ENCODE measurements at regions not wholly inside any gene's neighbourhood (a gene's known extent, or its start where the extent isn't known, plus 50 kb on each side); places are given as distances from the start of the nearest gene placed in this dataset.

DNA sequence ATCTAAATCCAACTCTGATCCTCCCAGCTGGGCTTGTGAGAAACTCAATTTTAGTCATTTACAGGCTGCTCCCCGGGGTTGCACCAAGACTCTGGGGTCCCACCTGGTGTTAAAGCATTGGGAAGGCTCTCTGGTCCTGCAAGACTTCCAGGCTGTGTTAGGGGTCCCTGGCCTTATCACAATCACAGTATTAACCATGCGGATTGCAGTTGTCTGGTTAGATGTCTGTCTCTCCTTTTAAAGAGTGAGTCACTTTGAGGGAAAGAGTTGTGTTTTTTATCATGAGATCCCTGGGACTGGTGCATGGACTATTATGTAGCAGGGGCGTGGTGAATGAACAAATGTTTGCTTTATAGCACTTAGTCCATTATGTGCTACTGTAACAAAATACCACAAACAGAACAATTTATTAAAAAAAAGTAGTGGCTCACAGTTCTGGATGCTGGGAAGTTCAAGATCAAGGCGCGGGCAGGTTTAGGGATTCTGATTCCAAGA is 531.4 kb downstream of the FUT8 start:
- Histone ChIP-seq H3K4me3 (no peak overlapping the region), H3F3A (replicated peaks; ENCODE audit: low read depth) (no peaks in the 10 kb centered on the region), H3K4me2 (no peak overlapping the region), H2AFZ (no peak overlapping the region), H3K9me2 (ENCODE audit: insufficient read depth) (peaks cover 6% of the 10 kb centered on the region; the same call in 1 of the 2 replicates), H3K27me3 (ENCODE audit: insufficient read depth) (no peaks in the 10 kb centered on the region), H3K27ac (ENCODE audit: low read depth) (no peak overlapping the region), H3K4me1 (ENCODE audit: insufficient read depth) (0 out of 2 replicates have a peak, but pooled peaks cover 6% of the 10 kb centered on the region), H3K79me2 (replicated peaks; ENCODE audit: insufficient read depth) (no peaks in the 10 kb centered on the region), H3K36me3 (ENCODE audit: insufficient read depth) (no peaks in the 10 kb centered on the region), H4K20me1 (replicated peaks; ENCODE audit: insufficient read depth) (no peaks in the 10 kb centered on the region)
- Mint-ChIP-seq H3K27me3 (ENCODE audit: insufficient read depth, low read depth, poor library complexity) (peaks cover 9% of the 10 kb centered on the region), H3K9me3 (no peaks in the 10 kb centered on the region; the same call in 2 of the 3 replicates), H3K4me3 (no peak overlapping the region), H3K4me1 (peaks cover 27% of the 10 kb centered on the region), H3K27ac (no peak overlapping the region), H3K36me3 (ENCODE audit: low read depth) (no peaks in the 10 kb centered on the region; the same call in 2 of the 3 replicates)
- ATAC-seq (no peak), DNase-seq (ENCODE audit: low spot score) (no peak)
- TF ChIP-seq, protein P1, sequence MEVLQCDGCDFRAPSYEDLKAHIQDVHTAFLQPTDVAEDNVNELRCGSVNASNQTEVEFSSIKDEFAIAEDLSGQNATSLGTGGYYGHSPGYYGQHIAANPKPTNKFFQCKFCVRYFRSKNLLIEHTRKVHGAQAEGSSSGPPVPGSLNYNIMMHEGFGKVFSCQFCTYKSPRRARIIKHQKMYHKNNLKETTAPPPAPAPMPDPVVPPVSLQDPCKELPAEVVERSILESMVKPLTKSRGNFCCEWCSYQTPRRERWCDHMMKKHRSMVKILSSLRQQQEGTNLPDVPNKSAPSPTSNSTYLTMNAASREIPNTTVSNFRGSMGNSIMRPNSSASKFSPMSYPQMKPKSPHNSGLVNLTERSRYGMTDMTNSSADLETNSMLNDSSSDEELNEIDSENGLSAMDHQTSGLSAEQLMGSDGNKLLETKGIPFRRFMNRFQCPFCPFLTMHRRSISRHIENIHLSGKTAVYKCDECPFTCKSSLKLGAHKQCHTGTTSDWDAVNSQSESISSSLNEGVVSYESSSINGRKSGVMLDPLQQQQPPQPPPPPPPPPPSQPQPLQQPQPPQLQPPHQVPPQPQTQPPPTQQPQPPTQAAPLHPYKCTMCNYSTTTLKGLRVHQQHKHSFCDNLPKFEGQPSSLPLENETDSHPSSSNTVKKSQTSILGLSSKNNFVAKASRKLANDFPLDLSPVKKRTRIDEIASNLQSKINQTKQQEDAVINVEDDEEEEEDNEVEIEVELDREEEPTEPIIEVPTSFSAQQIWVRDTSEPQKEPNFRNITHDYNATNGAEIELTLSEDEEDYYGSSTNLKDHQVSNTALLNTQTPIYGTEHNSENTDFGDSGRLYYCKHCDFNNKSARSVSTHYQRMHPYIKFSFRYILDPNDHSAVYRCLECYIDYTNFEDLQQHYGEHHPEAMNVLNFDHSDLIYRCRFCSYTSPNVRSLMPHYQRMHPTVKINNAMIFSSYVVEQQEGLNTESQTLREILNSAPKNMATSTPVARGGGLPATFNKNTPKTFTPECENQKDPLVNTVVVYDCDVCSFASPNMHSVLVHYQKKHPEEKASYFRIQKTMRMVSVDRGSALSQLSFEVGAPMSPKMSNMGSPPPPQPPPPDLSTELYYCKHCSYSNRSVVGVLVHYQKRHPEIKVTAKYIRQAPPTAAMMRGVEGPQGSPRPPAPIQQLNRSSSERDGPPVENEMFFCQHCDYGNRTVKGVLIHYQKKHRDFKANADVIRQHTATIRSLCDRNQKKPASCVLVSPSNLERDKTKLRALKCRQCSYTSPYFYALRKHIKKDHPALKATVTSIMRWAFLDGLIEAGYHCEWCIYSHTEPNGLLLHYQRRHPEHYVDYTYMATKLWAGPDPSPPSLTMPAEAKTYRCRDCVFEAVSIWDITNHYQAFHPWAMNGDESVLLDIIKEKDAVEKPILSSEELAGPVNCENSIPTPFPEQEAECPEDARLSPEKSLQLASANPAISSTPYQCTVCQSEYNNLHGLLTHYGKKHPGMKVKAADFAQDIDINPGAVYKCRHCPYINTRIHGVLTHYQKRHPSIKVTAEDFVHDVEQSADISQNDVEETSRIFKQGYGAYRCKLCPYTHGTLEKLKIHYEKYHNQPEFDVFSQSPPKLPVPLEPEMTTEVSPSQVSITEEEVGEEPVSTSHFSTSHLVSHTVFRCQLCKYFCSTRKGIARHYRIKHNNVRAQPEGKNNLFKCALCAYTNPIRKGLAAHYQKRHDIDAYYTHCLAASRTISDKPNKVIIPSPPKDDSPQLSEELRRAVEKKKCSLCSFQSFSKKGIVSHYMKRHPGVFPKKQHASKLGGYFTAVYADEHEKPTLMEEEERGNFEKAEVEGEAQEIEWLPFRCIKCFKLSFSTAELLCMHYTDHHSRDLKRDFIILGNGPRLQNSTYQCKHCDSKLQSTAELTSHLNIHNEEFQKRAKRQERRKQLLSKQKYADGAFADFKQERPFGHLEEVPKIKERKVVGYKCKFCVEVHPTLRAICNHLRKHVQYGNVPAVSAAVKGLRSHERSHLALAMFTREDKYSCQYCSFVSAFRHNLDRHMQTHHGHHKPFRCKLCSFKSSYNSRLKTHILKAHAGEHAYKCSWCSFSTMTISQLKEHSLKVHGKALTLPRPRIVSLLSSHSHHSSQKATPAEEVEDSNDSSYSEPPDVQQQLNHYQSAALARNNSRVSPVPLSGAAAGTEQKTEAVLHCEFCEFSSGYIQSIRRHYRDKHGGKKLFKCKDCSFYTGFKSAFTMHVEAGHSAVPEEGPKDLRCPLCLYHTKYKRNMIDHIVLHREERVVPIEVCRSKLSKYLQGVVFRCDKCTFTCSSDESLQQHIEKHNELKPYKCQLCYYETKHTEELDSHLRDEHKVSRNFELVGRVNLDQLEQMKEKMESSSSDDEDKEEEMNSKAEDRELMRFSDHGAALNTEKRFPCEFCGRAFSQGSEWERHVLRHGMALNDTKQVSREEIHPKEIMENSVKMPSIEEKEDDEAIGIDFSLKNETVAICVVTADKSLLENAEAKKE (CRISPR knock-in tag; IDR thresholded peaks at IDR 0.05): no peak
- no peak for TF ChIP-seq STAT1 (IDR thresholded peaks at IDR 0.05; ENCODE audit: unreplicated experiment)
- TF ChIP-seq ZNF331 (CRISPR knock-in tag; IDR thresholded peaks at IDR 0.05; ENCODE audit: low read depth): no peak

DNA sequence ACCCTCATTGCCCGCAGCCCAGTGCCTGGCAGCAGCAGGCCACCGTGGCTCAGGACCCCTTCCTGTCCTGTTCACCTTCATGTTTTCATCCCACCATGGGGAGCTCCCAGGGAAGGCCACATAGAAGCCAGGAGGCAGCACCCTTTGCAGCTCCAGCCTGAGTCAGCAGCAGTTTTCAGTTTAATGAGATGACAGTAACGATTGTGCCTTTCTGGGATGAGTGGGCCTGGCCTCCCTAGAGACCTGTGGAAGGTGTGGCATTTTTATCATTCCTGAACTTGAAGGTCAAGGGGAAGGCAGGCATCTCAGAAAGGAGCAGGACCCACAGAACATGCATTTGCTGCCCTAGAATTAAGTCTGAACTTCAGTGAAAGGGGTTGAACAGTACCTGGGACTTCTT is 532.8 kb downstream of the FUT8 start:
- Mint-ChIP-seq H3K4me3 (no peak overlapping the region), H3K27ac (no peak overlapping the region), H3K27me3 (ENCODE audit: insufficient read depth, low read depth, poor library complexity) (peaks cover 10% of the 10 kb centered on the region), H3K9me3 (no peaks in the 10 kb centered on the region; the same call in 2 of the 3 replicates), H3K4me1 (peaks cover 20% of the 10 kb centered on the region), H3K36me3 (ENCODE audit: low read depth) (no peaks in the 10 kb centered on the region; the same call in 2 of the 3 replicates)
- Histone ChIP-seq H3K4me2 (no peak overlapping the region), H3K36me3 (ENCODE audit: insufficient read depth) (no peaks in the 10 kb centered on the region), H2AFZ (no peak overlapping the region), H3K4me3 (no peak overlapping the region), H3K79me2 (replicated peaks; ENCODE audit: insufficient read depth) (no peaks in the 10 kb centered on the region), H3F3A (replicated peaks; ENCODE audit: low read depth) (no peaks in the 10 kb centered on the region), H3K27me3 (ENCODE audit: insufficient read depth) (no peaks in the 10 kb centered on the region), H4K20me1 (replicated peaks; ENCODE audit: insufficient read depth) (no peaks in the 10 kb centered on the region), H3K4me1 (ENCODE audit: insufficient read depth) (0 out of 2 replicates have a peak, but pooled peaks cover 6% of the 10 kb centered on the region), H3K27ac (ENCODE audit: low read depth) (no peak overlapping the region), H3K9me2 (ENCODE audit: insufficient read depth) (peaks cover 6% of the 10 kb centered on the region; the same call in 1 of the 2 replicates)
- TF ChIP-seq ZNF331 (CRISPR knock-in tag; IDR thresholded peaks at IDR 0.05; ENCODE audit: low read depth): no peak
- TF ChIP-seq, protein P2, sequence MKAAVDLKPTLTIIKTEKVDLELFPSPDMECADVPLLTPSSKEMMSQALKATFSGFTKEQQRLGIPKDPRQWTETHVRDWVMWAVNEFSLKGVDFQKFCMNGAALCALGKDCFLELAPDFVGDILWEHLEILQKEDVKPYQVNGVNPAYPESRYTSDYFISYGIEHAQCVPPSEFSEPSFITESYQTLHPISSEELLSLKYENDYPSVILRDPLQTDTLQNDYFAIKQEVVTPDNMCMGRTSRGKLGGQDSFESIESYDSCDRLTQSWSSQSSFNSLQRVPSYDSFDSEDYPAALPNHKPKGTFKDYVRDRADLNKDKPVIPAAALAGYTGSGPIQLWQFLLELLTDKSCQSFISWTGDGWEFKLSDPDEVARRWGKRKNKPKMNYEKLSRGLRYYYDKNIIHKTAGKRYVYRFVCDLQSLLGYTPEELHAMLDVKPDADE (IDR thresholded peaks at IDR 0.05): no peak
- TF ChIP-seq STAT1 (IDR thresholded peaks at IDR 0.05; ENCODE audit: unreplicated experiment): no peak
- no peak for TF ChIP-seq EZH2 (IDR thresholded peaks at IDR 0.05; ENCODE audit: low read depth, unreplicated experiment)
- ATAC-seq (no peak), DNase-seq (ENCODE audit: low spot score) (no peak)
